GM18508 (cell line): ENCODE measurements at regions not wholly inside any gene's neighbourhood (a gene's known extent, or its start where the extent isn't known, plus 50 kb on each side); places are given as distances from the start of the nearest gene placed in this dataset.

Experiments used
- ATAC-seq: cut with Tn5 transposase; IDR thresholded peaks from one replicate; pipeline ENCODE4 v1.9.1; 2021; ENCODE audit warnings: moderate number of reproducible peaks; ENCODE audit not compliant: insufficient read depth, unreplicated experiment

- ATAC-seq: no peak
These were observed 590.3 kb upstream of the SORCS1 start for GRCh38 chr10:107754814-107755213.

- ATAC-seq: no peak
These were observed 584.7 kb upstream of the SORCS1 start for GRCh38 chr10:107749235-107749634.

GRCh38 chr10:107747851-107748250, 583.3 kb upstream of the SORCS1 start:
- ATAC-seq: no peak

GRCh38 chr10:107741971-107742370, 577.5 kb upstream of the SORCS1 start:
- no peak for ATAC-seq

- no peak for ATAC-seq
These were observed 576.6 kb upstream of the SORCS1 start for GRCh38 chr10:107740962-107741690.

- no peak for ATAC-seq
These were observed 575.4 kb upstream of the SORCS1 start for GRCh38 chr10:107739951-107740350.

GRCh38 chr10:107733328-107734130, 569.0 kb upstream of the SORCS1 start:
- no peak for ATAC-seq

GRCh38 chr10:107732045-107732444, 567.5 kb upstream of the SORCS1 start:
- ATAC-seq: no peak

GRCh38 chr10:107728807-107729206, 564.3 kb upstream of the SORCS1 start:
- no peak for ATAC-seq

- no peak for ATAC-seq
These were observed 563.3 kb upstream of the SORCS1 start for GRCh38 chr10:107727767-107728317.

- no peak for ATAC-seq
These were observed 554.4 kb upstream of the SORCS1 start for GRCh38 chr10:107718864-107719263.

- no peak for ATAC-seq
These were observed 552.5 kb upstream of the SORCS1 start for GRCh38 chr10:107717046-107717445.

GRCh38 chr10:107715565-107715964, 551.1 kb upstream of the SORCS1 start:
- ATAC-seq: no peak

- ATAC-seq: no peak
These were observed 544.5 kb upstream of the SORCS1 start for GRCh38 chr10:107708981-107709380.

GRCh38 chr10:107706096-107706725, 541.7 kb upstream of the SORCS1 start:
- ATAC-seq: no peak

GRCh38 chr10:107701943-107702342, 537.4 kb upstream of the SORCS1 start:
- no peak for ATAC-seq

GRCh38 chr10:107692072-107692471, 527.6 kb upstream of the SORCS1 start:
- ATAC-seq: no peak

GRCh38 chr10:107689323-107689722, 524.8 kb upstream of the SORCS1 start:
- ATAC-seq: no peak

GRCh38 chr10:107687701-107688100, 523.2 kb upstream of the SORCS1 start:
- ATAC-seq: no peak

GRCh38 chr10:107686095-107686494, 521.6 kb upstream of the SORCS1 start:
- ATAC-seq: no peak

GRCh38 chr10:107671960-107672359, 507.5 kb upstream of the SORCS1 start:
- no peak for ATAC-seq
